Peyer's patch (tissue), 4 donors: ENCODE measurements at regions not wholly inside any gene's neighbourhood (a gene's known extent, or its start where the extent isn't known, plus 50 kb on each side); places are given as distances from the start of the nearest gene placed in this dataset.

Experiments
- POLR2A ChIP-seq, 2 donors: fragments of 450-650 bp; IDR thresholded peaks; one replicate each; pipeline ENCODE4 v1.5.1; 2017; ENCODE audit warnings: antibody characterized with exemption in 2 of 2, mild to moderate bottlenecking in 2 of 2, moderate library complexity in 2 of 2
- TF ChIP-seq, protein P1 (sequence below), 6 experiments: fragments of 450-650 bp in 4 of 6; fragments of 200-600 bp in 2 of 6; sonication (generic) in 1 of 6; IDR thresholded peaks; one replicate each; pipeline ENCODE4 v1.5.1; 2017 to 2019; ENCODE audit warnings: antibody characterized with exemption in 6 of 6, mild to moderate bottlenecking in 3 of 6, moderate library complexity in 1 of 6

DNA sequence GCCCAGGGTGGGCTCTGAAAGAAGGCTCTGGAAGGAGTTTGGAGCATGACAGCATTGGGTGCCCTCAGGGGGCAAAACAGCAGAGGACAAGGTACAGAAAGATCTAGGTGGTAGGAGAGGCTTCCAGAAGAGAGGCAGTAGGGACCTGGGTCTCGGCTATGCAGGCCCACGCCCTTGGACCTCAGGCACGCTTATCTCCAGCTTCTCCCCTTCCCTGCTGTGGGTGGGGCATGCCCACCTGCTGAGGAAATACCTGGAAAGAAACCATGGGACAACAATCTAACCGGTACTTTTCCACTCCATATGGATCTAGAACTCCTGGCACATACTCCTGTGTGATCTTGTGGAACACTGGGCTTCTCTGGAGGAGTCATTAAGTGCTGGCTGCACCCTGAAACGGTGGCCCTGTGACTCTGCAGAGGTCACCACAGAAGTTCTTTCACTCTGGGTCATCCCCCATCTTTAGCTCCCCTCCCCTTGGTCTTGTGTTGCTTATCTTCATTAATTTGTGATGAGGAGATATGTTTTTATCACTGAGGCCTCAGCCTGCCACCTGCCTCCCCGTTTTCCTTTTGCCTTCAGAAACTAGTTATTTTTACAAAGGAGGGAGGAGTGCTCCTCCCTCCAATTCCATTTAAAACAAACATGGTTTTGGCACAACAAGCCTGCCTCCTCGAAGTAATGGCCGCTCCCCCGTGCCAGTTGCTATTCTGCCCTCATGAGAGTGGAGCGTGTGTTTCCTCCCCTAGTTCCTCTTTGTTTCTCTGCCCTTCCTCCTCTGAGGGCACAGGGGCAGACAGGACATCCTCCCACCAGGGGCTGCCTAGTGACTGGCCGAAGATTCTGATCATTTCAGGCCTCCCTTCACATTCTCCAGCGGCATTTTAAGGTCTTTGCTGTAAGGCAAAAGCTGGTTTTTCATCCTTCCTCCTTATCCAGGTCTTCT, 78.0 kb upstream of the ATP5PO start:
- TF ChIP-seq, protein P1, sequence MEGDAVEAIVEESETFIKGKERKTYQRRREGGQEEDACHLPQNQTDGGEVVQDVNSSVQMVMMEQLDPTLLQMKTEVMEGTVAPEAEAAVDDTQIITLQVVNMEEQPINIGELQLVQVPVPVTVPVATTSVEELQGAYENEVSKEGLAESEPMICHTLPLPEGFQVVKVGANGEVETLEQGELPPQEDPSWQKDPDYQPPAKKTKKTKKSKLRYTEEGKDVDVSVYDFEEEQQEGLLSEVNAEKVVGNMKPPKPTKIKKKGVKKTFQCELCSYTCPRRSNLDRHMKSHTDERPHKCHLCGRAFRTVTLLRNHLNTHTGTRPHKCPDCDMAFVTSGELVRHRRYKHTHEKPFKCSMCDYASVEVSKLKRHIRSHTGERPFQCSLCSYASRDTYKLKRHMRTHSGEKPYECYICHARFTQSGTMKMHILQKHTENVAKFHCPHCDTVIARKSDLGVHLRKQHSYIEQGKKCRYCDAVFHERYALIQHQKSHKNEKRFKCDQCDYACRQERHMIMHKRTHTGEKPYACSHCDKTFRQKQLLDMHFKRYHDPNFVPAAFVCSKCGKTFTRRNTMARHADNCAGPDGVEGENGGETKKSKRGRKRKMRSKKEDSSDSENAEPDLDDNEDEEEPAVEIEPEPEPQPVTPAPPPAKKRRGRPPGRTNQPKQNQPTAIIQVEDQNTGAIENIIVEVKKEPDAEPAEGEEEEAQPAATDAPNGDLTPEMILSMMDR (IDR thresholded peaks at IDR 0.05): no peak
- TF ChIP-seq POLR2A (IDR thresholded peaks at IDR 0.05): no peak
